ENCODE measurements at regions not wholly inside any gene's neighbourhood (a gene's known extent, or its start where the extent isn't known, plus 50 kb on each side); places are given as distances from the start of the nearest gene placed in this dataset.

DNA sequence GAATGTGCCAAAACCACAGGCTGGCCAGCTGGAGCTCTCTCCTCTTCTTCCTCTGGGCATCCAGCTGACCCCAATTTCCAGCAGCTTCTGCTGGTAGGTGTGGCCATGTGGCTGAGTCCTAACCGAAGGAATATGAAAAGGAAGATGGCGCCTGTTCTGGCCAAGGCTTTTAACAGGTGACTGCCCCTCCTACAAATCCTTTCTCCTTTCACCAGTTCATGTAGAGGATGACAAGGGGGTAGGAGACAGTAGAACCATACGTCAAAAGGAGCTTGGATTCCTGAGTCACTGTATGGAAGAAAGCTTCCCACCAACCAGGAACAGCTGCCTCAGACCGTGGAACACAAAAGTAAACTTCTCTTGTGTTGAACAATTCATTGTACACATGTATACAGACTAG, 316.7 kb upstream of the IGF1R start:
- H3F3A ChIP-seq (ENCODE audit: low read depth) = no peaks in the 10 kb centered on the region
- H3K79me2 ChIP-seq (ENCODE audit: insufficient read depth, low read length) = no peaks in the 10 kb centered on the region
- H2AFZ ChIP-seq (ENCODE audit: low read length) = no peak overlapping the region
- no peak overlapping the region for H3K9ac ChIP-seq (ENCODE audit: low read depth, low read length, poor library complexity, severe bottlenecking)
- H4K20me1 ChIP-seq (ENCODE audit: insufficient read depth, low read length, poor library complexity, severe bottlenecking) = no peaks in the 10 kb centered on the region
- H3K9me2 ChIP-seq (replicated peaks; ENCODE audit: low read depth, low read length) = no peaks in the 10 kb centered on the region
- no peaks in the 10 kb centered on the region for H3K9me3 ChIP-seq (ENCODE audit: insufficient read depth, low read depth, low read length)
- no peak overlapping the region for H3K4me3 ChIP-seq (ENCODE audit: low read length, poor library complexity, severe bottlenecking)
- no peaks in the 10 kb centered on the region for H3K27me3 ChIP-seq (ENCODE audit: insufficient read depth, low read length, poor library complexity, severe bottlenecking)
- H3K36me3 ChIP-seq (ENCODE audit: insufficient read depth, low read length) = no peaks in the 10 kb centered on the region
- H3K4me1 ChIP-seq (ENCODE audit: insufficient read depth, low read length, poor library complexity, severe bottlenecking) = no peaks in the 10 kb centered on the region
- H3K4me2 ChIP-seq (ENCODE audit: low read depth, low read length, poor library complexity, severe bottlenecking) = no peak overlapping the region
- TF ChIP-seq, protein P1, sequence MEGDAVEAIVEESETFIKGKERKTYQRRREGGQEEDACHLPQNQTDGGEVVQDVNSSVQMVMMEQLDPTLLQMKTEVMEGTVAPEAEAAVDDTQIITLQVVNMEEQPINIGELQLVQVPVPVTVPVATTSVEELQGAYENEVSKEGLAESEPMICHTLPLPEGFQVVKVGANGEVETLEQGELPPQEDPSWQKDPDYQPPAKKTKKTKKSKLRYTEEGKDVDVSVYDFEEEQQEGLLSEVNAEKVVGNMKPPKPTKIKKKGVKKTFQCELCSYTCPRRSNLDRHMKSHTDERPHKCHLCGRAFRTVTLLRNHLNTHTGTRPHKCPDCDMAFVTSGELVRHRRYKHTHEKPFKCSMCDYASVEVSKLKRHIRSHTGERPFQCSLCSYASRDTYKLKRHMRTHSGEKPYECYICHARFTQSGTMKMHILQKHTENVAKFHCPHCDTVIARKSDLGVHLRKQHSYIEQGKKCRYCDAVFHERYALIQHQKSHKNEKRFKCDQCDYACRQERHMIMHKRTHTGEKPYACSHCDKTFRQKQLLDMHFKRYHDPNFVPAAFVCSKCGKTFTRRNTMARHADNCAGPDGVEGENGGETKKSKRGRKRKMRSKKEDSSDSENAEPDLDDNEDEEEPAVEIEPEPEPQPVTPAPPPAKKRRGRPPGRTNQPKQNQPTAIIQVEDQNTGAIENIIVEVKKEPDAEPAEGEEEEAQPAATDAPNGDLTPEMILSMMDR (conservative IDR thresholded peaks at IDR 0.05; ENCODE audit: low read length) = no peak
- no peak for TF ChIP-seq EZH2phosphoT487 (IDR thresholded peaks at IDR 0.05; ENCODE audit: borderline replicate concordance)

DNA sequence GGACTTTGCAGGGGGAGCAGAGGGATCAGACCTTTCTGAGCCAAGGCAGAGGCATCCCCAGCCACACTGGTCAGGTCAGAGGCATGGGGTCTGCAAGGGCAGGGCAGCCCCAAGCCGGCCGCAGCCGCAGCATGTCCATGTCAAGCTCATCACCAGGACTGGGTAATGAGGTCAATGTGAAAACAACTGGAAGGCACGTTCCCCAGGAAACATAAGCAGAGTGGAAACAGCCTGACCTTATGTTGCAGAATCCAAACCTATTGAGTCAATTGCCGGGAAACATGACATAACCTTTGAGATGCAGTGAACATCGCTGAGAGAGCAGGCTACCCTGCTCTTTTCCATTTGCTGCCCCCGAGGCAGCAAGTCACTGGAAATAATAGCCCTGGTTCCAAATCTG, 315.1 kb upstream of the IGF1R start:
- H3K79me2 ChIP-seq (ENCODE audit: insufficient read depth, low read length) = no peaks in the 10 kb centered on the region
- H3K27me3 ChIP-seq (ENCODE audit: insufficient read depth, low read length, poor library complexity, severe bottlenecking) = no peaks in the 10 kb centered on the region
- no peaks in the 10 kb centered on the region for H3K36me3 ChIP-seq (ENCODE audit: insufficient read depth, low read length)
- H3F3A ChIP-seq (ENCODE audit: low read depth) = no peaks in the 10 kb centered on the region
- H2AFZ ChIP-seq (ENCODE audit: low read length) = no peak overlapping the region
- no peaks in the 10 kb centered on the region for H3K9me3 ChIP-seq (ENCODE audit: insufficient read depth, low read depth, low read length)
- H3K4me2 ChIP-seq (ENCODE audit: low read depth, low read length, poor library complexity, severe bottlenecking) = no peak overlapping the region
- H3K9ac ChIP-seq (ENCODE audit: low read depth, low read length, poor library complexity, severe bottlenecking) = no peak overlapping the region
- no peaks in the 10 kb centered on the region for H4K20me1 ChIP-seq (ENCODE audit: insufficient read depth, low read length, poor library complexity, severe bottlenecking)
- H3K4me1 ChIP-seq (ENCODE audit: insufficient read depth, low read length, poor library complexity, severe bottlenecking) = no peaks in the 10 kb centered on the region
- TF ChIP-seq, protein P1 (conservative IDR thresholded peaks at IDR 0.05; ENCODE audit: low read length) = no peak
- TF ChIP-seq EZH2phosphoT487 (IDR thresholded peaks at IDR 0.05; ENCODE audit: borderline replicate concordance) = no peak
- no peaks in the 10 kb centered on the region for H3K9me2 ChIP-seq (replicated peaks; ENCODE audit: low read depth, low read length)
- no peak overlapping the region for H3K4me3 ChIP-seq (ENCODE audit: low read length, poor library complexity, severe bottlenecking)

DNA sequence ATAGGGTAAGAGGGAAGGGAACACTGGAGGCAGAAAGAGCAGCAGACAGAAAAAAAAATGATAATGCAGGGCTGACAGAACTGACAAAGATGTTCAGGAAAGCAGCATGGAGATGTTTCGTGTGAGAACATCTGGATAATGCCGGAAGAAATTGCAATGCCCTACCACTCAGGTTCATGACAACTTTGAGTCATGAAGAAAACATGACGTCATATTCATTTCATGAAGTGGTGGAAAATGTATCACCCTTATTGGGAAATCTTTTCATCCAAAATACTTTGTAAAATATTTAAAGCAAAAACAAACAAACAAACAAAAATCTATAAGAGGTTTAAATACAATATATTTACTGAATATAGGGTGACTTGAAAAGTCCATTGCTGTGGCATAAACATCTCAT, 305.4 kb upstream of the IGF1R start:
- Histone ChIP-seq H3K27me3 (ENCODE audit: insufficient read depth, low read length, poor library complexity, severe bottlenecking) (no peaks in the 10 kb centered on the region), H3K4me1 (ENCODE audit: insufficient read depth, low read length, poor library complexity, severe bottlenecking) (no peaks in the 10 kb centered on the region), H3K36me3 (ENCODE audit: insufficient read depth, low read length) (no peaks in the 10 kb centered on the region), H4K20me1 (ENCODE audit: insufficient read depth, low read length, poor library complexity, severe bottlenecking) (no peaks in the 10 kb centered on the region), H3K9me2 (replicated peaks; ENCODE audit: low read depth, low read length) (no peaks in the 10 kb centered on the region), H2AFZ (ENCODE audit: low read length) (no peak overlapping the region), H3K9ac (ENCODE audit: low read depth, low read length, poor library complexity, severe bottlenecking) (no peak overlapping the region), H3F3A (ENCODE audit: low read depth) (no peaks in the 10 kb centered on the region), H3K4me2 (ENCODE audit: low read depth, low read length, poor library complexity, severe bottlenecking) (no peak overlapping the region), H3K9me3 (ENCODE audit: insufficient read depth, low read depth, low read length) (peaks cover 2% of the 10 kb centered on the region; the same call in 1 of the 2 replicates), H3K79me2 (ENCODE audit: insufficient read depth, low read length) (no peaks in the 10 kb centered on the region), H3K4me3 (ENCODE audit: low read length, poor library complexity, severe bottlenecking) (no peak overlapping the region)
- TF ChIP-seq EZH2phosphoT487 (IDR thresholded peaks at IDR 0.05; ENCODE audit: borderline replicate concordance) = no peak
- TF ChIP-seq, protein P1 (conservative IDR thresholded peaks at IDR 0.05; ENCODE audit: low read length) = no peak

All from Loucy (cell line).